SW 1271 (cell line): ENCODE measurements at regions not wholly inside any gene's neighbourhood (a gene's known extent, or its start where the extent isn't known, plus 50 kb on each side); places are given as distances from the start of the nearest gene placed in this dataset.

Source experiments
- DNase-seq, 2 experiments: peaks; one replicate each; lab custom pipeline; 2025; lab: John Stamatoyannopoulos, UW

DNA sequence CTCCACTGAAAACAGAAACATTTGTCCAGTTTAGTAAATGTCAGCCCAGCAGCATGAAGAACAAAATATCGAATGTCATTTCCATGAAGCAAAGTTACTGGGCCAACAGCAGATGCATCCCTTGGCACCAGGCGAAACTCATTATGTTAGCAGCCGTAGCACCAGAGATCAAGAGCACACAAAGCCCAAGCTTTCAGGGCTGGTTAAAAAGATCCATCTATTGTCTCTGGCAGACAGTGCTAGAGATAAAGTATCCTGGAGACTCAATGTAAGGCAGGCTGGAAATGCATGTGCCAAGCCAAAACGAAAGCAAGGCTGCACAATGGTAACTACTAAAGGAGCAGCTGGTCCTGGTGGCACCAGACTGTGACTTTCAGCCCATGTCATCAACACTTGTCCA, 120.3 kb upstream of the PLEKHG7 start:
- DNase-seq, result no peak

DNA sequence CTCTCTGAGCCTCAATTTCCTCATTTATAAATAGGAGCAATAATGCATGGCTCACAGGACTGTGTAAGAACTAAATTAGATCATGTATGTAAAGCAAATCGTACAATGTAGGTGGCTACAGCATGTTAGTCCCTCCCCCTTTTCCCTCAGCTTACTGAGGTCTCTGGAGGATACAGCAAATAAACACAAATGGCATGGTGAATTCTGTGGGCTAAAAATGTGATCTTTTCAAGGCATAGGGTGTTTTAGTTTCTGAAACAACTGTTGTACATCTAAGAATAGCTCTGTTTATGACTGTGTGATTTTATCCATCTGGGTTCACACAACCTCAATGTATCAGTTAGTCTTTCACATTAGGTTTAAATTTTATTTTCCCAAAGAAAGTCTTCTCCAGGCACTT, 121.2 kb upstream of the PLEKHG7 start:
- DNase-seq, result no peak

DNA sequence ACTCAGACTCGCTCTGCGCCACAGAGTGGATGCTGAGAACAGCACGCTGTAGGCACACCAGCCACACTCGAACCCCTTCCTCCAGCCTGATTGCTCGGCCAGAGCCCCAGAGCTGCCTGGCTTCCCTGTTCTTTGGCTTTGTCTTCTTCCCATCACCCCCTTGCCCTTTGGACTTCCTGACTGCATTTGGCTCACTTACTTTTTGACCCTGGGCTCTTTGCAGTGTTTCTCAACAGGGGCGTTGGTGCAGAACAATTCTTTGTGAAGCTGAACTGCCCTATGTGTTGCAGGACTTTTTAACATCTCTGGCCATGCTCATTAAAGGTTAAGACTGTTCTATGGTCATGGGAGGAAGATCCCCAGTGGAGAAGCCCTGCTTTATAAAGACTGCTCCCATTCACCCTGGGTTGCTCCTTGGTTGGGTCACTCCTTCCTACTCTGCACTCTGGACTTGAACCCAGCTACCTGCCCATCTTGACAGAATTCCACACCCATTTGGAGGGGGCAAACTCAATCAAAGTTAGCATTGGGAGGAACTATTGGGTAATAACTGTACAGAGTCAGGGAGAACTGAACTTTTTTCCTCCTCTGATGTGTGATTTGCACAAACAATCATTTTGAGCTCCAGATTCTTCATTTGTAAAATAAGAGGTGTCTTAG, 127.7 kb upstream of the PLEKHG7 start:
- DNase-seq, result no peak

DNA sequence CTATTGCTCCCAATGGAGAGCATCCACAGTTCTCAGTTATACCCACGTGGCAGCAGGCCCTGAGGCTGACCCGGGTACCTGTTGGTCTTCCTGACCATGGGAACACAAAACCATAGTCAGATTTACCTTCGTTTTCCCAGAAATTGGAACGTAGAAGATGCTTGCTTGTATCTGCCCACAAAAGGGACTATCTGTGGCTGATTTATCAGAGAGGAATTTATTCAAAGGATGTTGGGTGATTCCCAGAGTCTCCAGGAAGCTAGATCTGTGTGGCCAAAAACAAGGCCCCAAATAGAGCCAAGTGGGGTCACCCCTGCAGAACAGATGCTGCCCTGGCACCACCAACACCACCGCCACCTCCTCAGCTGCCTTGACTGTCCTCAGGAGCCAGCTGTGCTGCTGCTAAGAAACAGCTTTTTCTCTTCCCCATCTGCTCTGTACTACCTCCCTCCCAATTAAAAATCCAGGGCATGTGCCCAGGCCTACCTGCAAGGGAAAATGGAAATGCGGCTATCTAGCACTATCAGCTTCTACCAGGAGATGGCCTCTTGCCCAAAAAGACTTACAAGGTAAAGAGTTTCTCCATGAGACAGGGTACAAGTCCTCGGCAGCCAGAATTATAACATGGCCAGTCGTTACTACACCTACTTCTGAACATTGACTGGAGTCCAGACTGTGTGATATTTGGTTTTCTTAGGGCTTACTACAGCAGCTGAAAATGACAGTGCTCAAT, 128.6 kb upstream of the PLEKHG7 start:
- peak in 1 of 2 experiments; percentile 27 for DNase-seq

- DNase-seq, result no peak
These were observed 129.7 kb upstream of the PLEKHG7 start for GRCh38 chr12:92573104-92573503.

DNA sequence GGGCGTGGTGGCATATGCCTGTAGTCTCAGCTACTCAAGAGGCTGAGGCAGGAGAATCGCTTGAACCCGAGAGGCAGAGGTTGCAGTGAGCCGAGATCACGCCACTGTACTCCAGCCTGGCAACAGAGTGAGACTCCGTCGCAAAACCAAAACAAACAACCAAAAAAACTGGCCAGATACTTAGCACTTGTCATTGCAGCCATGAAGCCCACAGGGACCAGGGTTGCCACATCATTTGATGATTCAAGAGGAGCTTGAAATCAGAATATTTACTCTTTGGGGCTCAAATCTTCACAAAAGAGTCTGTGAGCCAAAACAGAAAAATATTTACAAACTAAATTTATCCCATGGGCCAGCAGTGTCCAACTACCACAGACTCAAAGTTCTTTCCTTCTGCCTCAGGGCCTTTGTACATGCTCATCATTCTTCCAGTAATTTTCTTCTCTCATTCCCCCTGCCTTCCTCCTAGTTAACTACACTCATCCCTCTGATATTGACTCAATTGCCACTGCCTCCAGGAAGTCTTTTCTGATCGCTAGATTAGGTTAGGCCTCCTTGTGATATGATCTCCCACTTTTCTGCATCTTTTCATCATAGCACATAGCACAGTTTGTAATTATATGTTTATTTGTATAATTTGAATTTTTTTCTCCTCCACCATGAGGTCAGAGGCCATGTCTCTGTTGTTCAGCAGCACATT, 130.8 kb upstream of the PLEKHG7 start:
- no peak for DNase-seq

- DNase-seq, result no peak
These were observed 131.6 kb upstream of the PLEKHG7 start for GRCh38 chr12:92571169-92571568.

- peak; percentile 16 to 76 for DNase-seq
These were observed 132.6 kb upstream of the PLEKHG7 start for GRCh38 chr12:92570056-92570753.

GRCh38 chr12:92568691-92569090, 134.1 kb upstream of the PLEKHG7 start:
- no peak for DNase-seq

DNA sequence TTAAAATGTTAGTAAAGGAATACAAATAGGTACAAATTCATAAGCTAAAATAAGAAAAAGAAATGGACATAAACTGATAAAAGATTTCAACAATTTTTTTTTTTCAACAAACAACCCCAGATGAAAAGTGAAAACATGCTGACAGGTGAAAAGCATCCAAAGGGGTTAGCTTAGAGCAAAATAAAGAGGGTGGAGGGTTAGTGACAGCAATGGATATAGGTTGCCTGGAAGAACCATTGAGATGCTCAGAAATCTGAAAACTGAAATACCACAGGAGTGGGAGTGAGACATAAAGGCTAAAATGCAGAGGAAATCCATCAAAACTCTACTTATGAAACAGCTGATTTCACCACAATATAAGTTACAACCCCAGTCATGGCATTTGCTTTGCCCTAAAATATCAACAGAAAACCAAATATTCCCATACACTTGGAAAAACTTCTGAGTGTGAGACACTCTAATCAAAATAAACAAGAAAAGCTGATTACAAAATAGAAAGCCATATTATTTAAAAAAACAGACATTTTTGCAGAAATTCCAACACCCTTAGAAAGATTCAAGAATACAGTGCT, 136.3 kb upstream of the PLEKHG7 start:
- no peak for DNase-seq

DNA sequence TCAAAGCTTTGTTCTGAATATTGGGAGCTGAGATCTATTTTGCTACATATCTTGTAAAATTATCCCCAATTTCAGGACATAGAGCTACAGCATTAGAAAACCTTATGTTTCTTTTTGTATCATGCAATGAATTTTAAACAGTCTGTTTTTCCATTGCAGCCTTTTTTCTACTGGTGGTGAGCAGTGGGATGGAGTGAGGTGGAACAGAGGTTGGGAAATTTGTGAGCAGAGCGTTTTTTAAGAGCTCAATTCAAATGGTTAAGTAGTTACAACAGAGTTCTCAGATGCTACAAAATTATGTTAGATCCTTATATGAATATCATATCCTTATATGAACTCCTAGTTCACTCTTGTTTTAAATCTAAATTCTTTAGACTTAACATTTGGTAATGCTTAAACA, 139.0 kb upstream of the PLEKHG7 start:
- DNase-seq, result no peak

GRCh38 chr12:92562063-92562734, 140.6 kb upstream of the PLEKHG7 start:
- no peak for DNase-seq

GRCh38 chr12:92561543-92561899, 141.3 kb upstream of the PLEKHG7 start:
- DNase-seq, result no peak

DNA sequence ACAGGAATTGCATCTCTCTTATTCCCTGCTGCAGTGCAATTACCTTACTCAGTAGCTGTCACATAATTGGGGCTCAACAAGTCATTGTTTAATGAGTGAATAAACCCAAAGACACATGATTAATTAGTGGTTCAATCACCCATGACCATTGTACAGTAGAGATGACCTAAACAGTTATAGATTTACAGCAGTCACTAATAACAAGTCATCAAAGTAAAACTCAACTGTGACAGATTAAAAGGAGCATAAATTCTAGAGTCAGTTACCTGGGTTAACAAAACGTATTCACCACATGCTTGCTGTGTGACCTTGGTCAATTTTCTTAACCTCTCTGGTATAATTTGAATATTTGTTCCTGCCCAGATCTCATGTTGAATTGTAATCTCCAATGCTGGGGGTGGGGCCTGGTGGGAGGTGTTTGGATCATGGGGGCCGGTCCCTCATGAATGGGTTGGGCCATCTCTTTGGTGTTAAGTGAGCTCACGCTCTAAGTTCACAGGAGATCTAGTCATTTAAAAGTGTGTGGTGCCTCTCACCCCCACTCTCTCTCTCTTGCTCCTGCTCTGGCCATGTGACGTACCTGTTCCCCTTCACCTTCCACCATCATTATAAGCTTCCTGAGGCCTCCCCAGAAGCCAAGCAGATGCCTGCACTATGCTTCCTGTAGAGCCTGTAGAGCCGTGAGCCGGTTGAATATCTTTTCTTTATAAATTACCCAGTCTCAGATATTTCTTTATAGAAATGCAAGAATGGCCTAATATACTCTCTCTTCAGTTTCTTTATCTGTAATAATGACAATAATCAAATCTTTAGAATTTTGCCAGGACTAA, 141.9 kb upstream of the PLEKHG7 start:
- DNase-seq, result no peak

- DNase-seq, result no peak
These were observed 144.0 kb upstream of the PLEKHG7 start for GRCh38 chr12:92558806-92559205.

- DNase-seq, result no peak
These were observed 144.5 kb upstream of the PLEKHG7 start for GRCh38 chr12:92558215-92558773.

- DNase-seq, result no peak
These were observed 145.4 kb upstream of the PLEKHG7 start for GRCh38 chr12:92557422-92557724.

- no peak for DNase-seq
These were observed 146.0 kb upstream of the PLEKHG7 start for GRCh38 chr12:92556637-92557421.

DNA sequence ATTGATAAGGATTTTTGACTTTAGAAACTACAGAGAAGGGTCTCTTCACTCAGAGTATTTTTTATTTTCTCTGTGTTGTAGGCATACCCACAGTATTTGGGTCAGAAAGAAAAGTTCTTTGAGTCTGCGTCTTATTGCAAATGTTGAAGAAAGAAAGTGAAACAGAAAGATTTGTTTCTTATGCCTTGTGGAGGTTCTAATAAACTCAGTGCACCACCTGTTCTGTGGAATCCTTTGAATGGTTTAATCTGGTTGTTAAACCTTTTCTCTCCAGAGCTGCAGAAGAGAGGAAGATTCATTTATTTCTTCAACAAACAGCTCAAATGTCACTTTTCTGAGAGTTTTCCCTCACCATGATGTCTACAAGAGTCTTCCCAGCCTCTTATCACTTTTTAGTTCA, 146.6 kb upstream of the PLEKHG7 start:
- DNase-seq, result no peak
